H9 (cell line): ENCODE measurements at regions not wholly inside any gene's neighbourhood (a gene's known extent, or its start where the extent isn't known, plus 50 kb on each side); places are given as distances from the start of the nearest gene placed in this dataset.

Experiments used
- DNase-seq: peaks from one replicate; pipeline ENCODE4 v3.0.0-alpha.2; 2017
- H2AFZ ChIP-seq: one replicate; pipeline ENCODE4 v1.6.1; 2013; ENCODE audit warnings: mild to moderate bottlenecking, low read length, control low read depth, moderate library complexity
- H2AK5ac ChIP-seq: 2 replicates; pipeline ENCODE4 v1.6.1; 2013; ENCODE audit warnings: low read length, control low read depth, mixed read lengths; ENCODE audit not compliant: insufficient read length
- H2BK120ac ChIP-seq: one replicate; pipeline ENCODE4 v1.6.1; 2013; ENCODE audit warnings: low read depth, mild to moderate bottlenecking, low read length, control low read depth, inconsistent platforms; ENCODE audit not compliant: poor library complexity, severe bottlenecking
- H2BK12ac ChIP-seq: 2 replicates; pipeline ENCODE4 v1.6.1; 2013; ENCODE audit warnings: low read length, control low read depth, mixed read lengths, low read depth; ENCODE audit not compliant: insufficient read length
- H2BK15ac ChIP-seq: 2 replicates; pipeline ENCODE4 v1.6.1; 2013; ENCODE audit warnings: low read depth, low read length, control low read depth
- H2BK20ac ChIP-seq: one replicate; pipeline ENCODE4 v1.6.1; 2013; ENCODE audit warnings: low read depth, mild to moderate bottlenecking, low read length, control low read depth, inconsistent platforms; ENCODE audit not compliant: poor library complexity, severe bottlenecking
- H2BK5ac ChIP-seq: 2 replicates; pipeline ENCODE4 v1.6.1; 2013; ENCODE audit warnings: low read length, control low read depth, mixed read lengths; ENCODE audit not compliant: insufficient read length
- H3K14ac ChIP-seq: 2 replicates; pipeline ENCODE4 v1.6.1; 2013; ENCODE audit warnings: low read length, control low read depth; ENCODE audit not compliant: insufficient read depth
- H3K18ac ChIP-seq: 2 replicates; pipeline ENCODE4 v1.6.1; 2013; ENCODE audit warnings: low read depth, mild to moderate bottlenecking, mixed read lengths, low read length, control low read depth; ENCODE audit not compliant: insufficient read length
- H3K23ac ChIP-seq: 2 replicates; pipeline ENCODE4 v1.6.1; 2013; ENCODE audit warnings: low read length, control low read depth, mixed read lengths, low read depth; ENCODE audit not compliant: insufficient read length
- H3K23me2 ChIP-seq: 2 replicates; pipeline ENCODE4 v1.6.1; 2013; ENCODE audit warnings: low read depth, mild to moderate bottlenecking, mixed read lengths, low read length, control low read depth; ENCODE audit not compliant: insufficient read length, poor library complexity, severe bottlenecking
- H3K27ac ChIP-seq: 2 replicates; pipeline ENCODE4 v1.5.1; 2013; ENCODE audit warnings: low read length, control low read depth, mixed read lengths, low read depth; ENCODE audit not compliant: insufficient read length
- H3K27me3 ChIP-seq: 2 replicates; pipeline ENCODE4 v1.6.1; 2013; ENCODE audit warnings: low read length, control low read depth, inconsistent platforms; ENCODE audit not compliant: insufficient read depth
- H3K4ac ChIP-seq: 2 replicates; pipeline ENCODE4 v1.6.1; 2013; ENCODE audit warnings: low read depth, mild to moderate bottlenecking, control low read depth, inconsistent platforms, low read length, moderate library complexity
- H3K4me1 ChIP-seq: 2 replicates; pipeline ENCODE4 v1.6.1; 2013; ENCODE audit warnings: low read length, control low read depth, inconsistent platforms; ENCODE audit not compliant: insufficient read depth
- H3K4me2 ChIP-seq: 2 replicates; pipeline ENCODE4 v1.6.1; 2013; ENCODE audit warnings: low read length, control low read depth, mixed read lengths; ENCODE audit not compliant: insufficient read length, insufficient read depth
- H3K56ac ChIP-seq: 2 replicates; pipeline ENCODE4 v1.6.1; 2013; ENCODE audit warnings: low read depth, mild to moderate bottlenecking, mixed read lengths, low read length, control low read depth; ENCODE audit not compliant: insufficient read length
- H3K79me1 ChIP-seq: 2 replicates; pipeline ENCODE4 v1.6.1; 2013; ENCODE audit warnings: low read depth, mild to moderate bottlenecking, moderate library complexity, low read length, control low read depth, inconsistent platforms; ENCODE audit not compliant: insufficient read depth, poor library complexity, severe bottlenecking
- H3K79me2 ChIP-seq: 2 replicates; pipeline ENCODE4 v1.6.1; 2013; ENCODE audit warnings: low read length, control low read depth, inconsistent platforms; ENCODE audit not compliant: insufficient read depth
- H3K9ac ChIP-seq: 2 replicates; pipeline ENCODE4 v1.6.1; 2013; ENCODE audit warnings: low read length, control low read depth, mixed read lengths; ENCODE audit not compliant: insufficient read length; ENCODE audit errors: extremely low read depth
- H3K9me3 ChIP-seq: one replicate; pipeline ENCODE4 v1.6.1; 2013; ENCODE audit warnings: low read depth, low read length, inconsistent platforms; ENCODE audit not compliant: control insufficient read depth
- H3T11ph ChIP-seq: one replicate; pipeline ENCODE4 v1.6.1; 2013; ENCODE audit warnings: mild to moderate bottlenecking, low read length, control low read depth, inconsistent platforms
- H4K20me1 ChIP-seq: one replicate; pipeline ENCODE4 v1.6.1; 2013; ENCODE audit not compliant: control insufficient read depth, insufficient read length, insufficient read depth
- H4K5ac ChIP-seq: 2 replicates; pipeline ENCODE4 v1.6.1; 2013; ENCODE audit warnings: low read depth, mild to moderate bottlenecking, mixed read lengths, low read length, control low read depth; ENCODE audit not compliant: insufficient read length
- H4K8ac ChIP-seq: replicated peaks from 2 replicates; pipeline ENCODE4 v1.6.1; 2013; ENCODE audit warnings: low read length, control low read depth, mixed read lengths, low read depth; ENCODE audit not compliant: insufficient read length
- H4K91ac ChIP-seq: 2 replicates; pipeline ENCODE4 v1.6.1; 2013; ENCODE audit warnings: low read depth, mild to moderate bottlenecking, moderate library complexity, mixed read lengths, low read length, control low read depth; ENCODE audit not compliant: insufficient read length
- H3K27ac Mint-ChIP-seq, 3 experiments: 2 replicates in 2 of 3; 3 replicates in 1 of 3; pipeline ENCODE4 v1.8.0; 2020 to 2021; ENCODE audit warnings: mixed read lengths in 3 of 3, mild to moderate bottlenecking in 1 of 3, moderate library complexity in 1 of 3
- H3K27me3 Mint-ChIP-seq: 2 replicates; pipeline ENCODE4 v1.8.0; 2021; ENCODE audit warnings: low read depth, mild to moderate bottlenecking, moderate library complexity, mixed read lengths
- H3K36me3 Mint-ChIP-seq, 3 experiments: 2 replicates in 2 of 3; 3 replicates in 1 of 3; pipeline ENCODE4 v1.8.0; 2020 to 2021; ENCODE audit warnings: low read depth in 3 of 3, mixed read lengths in 3 of 3; ENCODE audit not compliant: insufficient read depth in 1 of 3
- H3K4me1 Mint-ChIP-seq, 2 experiments: 2 replicates each; pipeline ENCODE4 v1.8.0; 2020; ENCODE audit warnings: mixed read lengths in 2 of 2
- H3K4me3 Mint-ChIP-seq, 2 experiments: 2 replicates in 1 of 2; 3 replicates in 1 of 2; pipeline ENCODE4 v1.8.0; 2020 to 2021; ENCODE audit warnings: mild to moderate bottlenecking in 2 of 2, mixed read lengths in 2 of 2, moderate library complexity in 1 of 2
- H3K9me3 Mint-ChIP-seq, 2 experiments: 2 replicates in 1 of 2; 3 replicates in 1 of 2; pipeline ENCODE4 v1.8.0; 2020; ENCODE audit warnings: mild to moderate bottlenecking in 2 of 2, mixed read lengths in 2 of 2, moderate library complexity in 1 of 2
- WGBS: extraction: QIAGEN DNeasy Blood & Tissue Kit; methylation state at CpG from one replicate; pipeline ENCODE4 v1.1.7; 2013; ENCODE audit warnings: missing lambda C conversion rate, low lambda C conversion rate, mixed read lengths; ENCODE audit not compliant: insufficient read length; ENCODE audit errors: extremely low coverage; 5-methylcytosine and 5-hydroxymethylcytosine counted together
- TF ChIP-seq, protein P1 (sequence below): fragments of 200-600 bp; sonication (generic); conservative IDR thresholded peaks from 3 replicates; pipeline ENCODE4 v1.8.0; 2021; ENCODE audit warnings: antibody characterized with exemption, mild to moderate bottlenecking

DNA sequence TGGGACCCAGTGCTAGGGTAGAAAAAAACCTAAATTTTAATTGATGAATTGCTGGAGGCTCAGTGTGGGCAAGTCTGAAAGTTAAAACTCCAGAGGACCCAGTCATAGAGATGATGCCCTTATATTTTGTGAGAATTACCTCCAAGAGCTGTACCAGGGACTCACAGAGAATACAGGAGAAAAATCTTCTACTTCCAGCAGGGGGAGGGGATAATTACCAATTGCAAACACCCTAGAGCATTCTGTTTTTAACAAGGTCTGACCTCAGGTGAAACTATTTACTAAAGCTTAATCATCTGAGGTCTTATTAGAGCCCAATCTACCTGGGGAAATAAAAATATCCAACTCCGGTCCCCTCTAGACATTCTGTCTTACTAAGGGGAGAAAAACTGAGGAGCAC, 994.7 kb upstream of the MIR17HG start:
- no peak overlapping the region; a peak in 1 of 7 replicates for H3K27ac Mint-ChIP-seq
- Histone ChIP-seq H3K56ac (no peak overlapping the region), H2BK15ac (no peak overlapping the region), H4K91ac (no peak overlapping the region), H3K79me2 (no peaks in the 10 kb centered on the region), H4K8ac (no peak overlapping the region), H3K27me3 (no peaks in the 10 kb centered on the region), H3K9me3 (no peaks in the 10 kb centered on the region), H3K4me2 (no peak overlapping the region), H4K5ac (no peak overlapping the region), H2BK5ac (no peak overlapping the region), H3K4me1 (no peaks in the 10 kb centered on the region), H2AK5ac (no peak overlapping the region), H3K27ac (no peak overlapping the region), H3K79me1 (no peaks in the 10 kb centered on the region), H3K23ac (no peak overlapping the region), H3K4ac (no peak overlapping the region), H3K23me2 (no peaks in the 10 kb centered on the region), H4K20me1 (no peaks in the 10 kb centered on the region), H2AFZ (no peak overlapping the region), H3K9ac (no peak overlapping the region), H2BK120ac (no peak overlapping the region), H3K14ac (no peak overlapping the region), H3T11ph (no peak overlapping the region), H2BK12ac (no peak overlapping the region), H2BK20ac (no peak overlapping the region), H3K18ac (no peak overlapping the region)
- H3K4me1 Mint-ChIP-seq, result peaks cover 8% of the 10 kb centered on the region in 2 experiments; a peak in 2 of 4 replicates
- no peak overlapping the region for H3K4me3 Mint-ChIP-seq
- H3K27me3 Mint-ChIP-seq, result no peaks in the 10 kb centered on the region
- H3K9me3 Mint-ChIP-seq, result peaks cover 0 to 2% of the 10 kb centered on the region in 2 experiments; a peak in 1 of 5 replicates
- DNase-seq, result no peak
- TF ChIP-seq, protein P1, sequence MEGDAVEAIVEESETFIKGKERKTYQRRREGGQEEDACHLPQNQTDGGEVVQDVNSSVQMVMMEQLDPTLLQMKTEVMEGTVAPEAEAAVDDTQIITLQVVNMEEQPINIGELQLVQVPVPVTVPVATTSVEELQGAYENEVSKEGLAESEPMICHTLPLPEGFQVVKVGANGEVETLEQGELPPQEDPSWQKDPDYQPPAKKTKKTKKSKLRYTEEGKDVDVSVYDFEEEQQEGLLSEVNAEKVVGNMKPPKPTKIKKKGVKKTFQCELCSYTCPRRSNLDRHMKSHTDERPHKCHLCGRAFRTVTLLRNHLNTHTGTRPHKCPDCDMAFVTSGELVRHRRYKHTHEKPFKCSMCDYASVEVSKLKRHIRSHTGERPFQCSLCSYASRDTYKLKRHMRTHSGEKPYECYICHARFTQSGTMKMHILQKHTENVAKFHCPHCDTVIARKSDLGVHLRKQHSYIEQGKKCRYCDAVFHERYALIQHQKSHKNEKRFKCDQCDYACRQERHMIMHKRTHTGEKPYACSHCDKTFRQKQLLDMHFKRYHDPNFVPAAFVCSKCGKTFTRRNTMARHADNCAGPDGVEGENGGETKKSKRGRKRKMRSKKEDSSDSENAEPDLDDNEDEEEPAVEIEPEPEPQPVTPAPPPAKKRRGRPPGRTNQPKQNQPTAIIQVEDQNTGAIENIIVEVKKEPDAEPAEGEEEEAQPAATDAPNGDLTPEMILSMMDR, result peak; percentile 45; the same call in 2 of the 3 replicates
- peaks cover 0 to 4% (median 0%) of the 10 kb centered on the region in 3 experiments; a peak in 3 of 7 replicates for H3K36me3 Mint-ChIP-seq
- WGBS, result no CpG with 5 or more reads among the region's 1 CpG
